GM23338 (cell line): ENCODE measurements at regions not wholly inside any gene's neighbourhood (a gene's known extent, or its start where the extent isn't known, plus 50 kb on each side); places are given as distances from the start of the nearest gene placed in this dataset.

Experiments
- CREB1 ChIP-seq: fragments of 250-450 bp; sonication (Bioruptor Pico); IDR thresholded peaks from 2 replicates; pipeline ENCODE4 v1.5.0; 2020; ENCODE audit warnings: low read depth, mild to moderate bottlenecking, moderate library complexity
- EZH2 ChIP-seq: fragments of 200-600 bp; sonication (generic); IDR thresholded peaks from one replicate; pipeline ENCODE4 v1.8.0; 2017; ENCODE audit warnings: antibody characterized with exemption, mild to moderate bottlenecking, low read depth; ENCODE audit not compliant: unreplicated experiment
- EZH2phosphoT487 ChIP-seq: fragments of 200-600 bp; sonication (generic); IDR thresholded peaks from one replicate; pipeline ENCODE4 v1.8.1; 2018; ENCODE audit warnings: antibody characterized with exemption; ENCODE audit not compliant: unreplicated experiment
- JUNB ChIP-seq: IDR thresholded peaks from one replicate; pipeline ENCODE4 v1.6.1; 2016; ENCODE audit warnings: antibody characterized with exemption; ENCODE audit not compliant: unreplicated experiment
- POLR2AphosphoS5 ChIP-seq: IDR thresholded peaks from 2 replicates; pipeline ENCODE4 v1.6.1; 2016; ENCODE audit warnings: antibody characterized with exemption, low read depth
- STAT1 ChIP-seq: IDR thresholded peaks from one replicate; pipeline ENCODE4 v1.6.1; 2016; ENCODE audit warnings: antibody characterized with exemption; ENCODE audit not compliant: unreplicated experiment
- ZNF331 ChIP-seq: fragments of 250-450 bp; sonication (Bioruptor Pico); IDR thresholded peaks from 2 replicates; pipeline ENCODE4 v1.5.0; 2020; ENCODE audit warnings: low read depth, mild to moderate bottlenecking, moderate library complexity
- TF ChIP-seq, protein P1 (sequence below), 2 experiments: fragments of 200-600 bp in 1 of 2; sonication (generic) in 1 of 2; conservative IDR thresholded peaks; 2 replicates each; pipeline versions ENCODE4 v1.5.1 to v1.6.1; 2016 to 2017; ENCODE audit warnings: antibody characterized with exemption in 2 of 2, low read depth in 2 of 2, mild to moderate bottlenecking in 2 of 2, moderate library complexity in 1 of 2
- TF ChIP-seq, protein P2 (sequence below): IDR thresholded peaks from 2 replicates; pipeline ENCODE4 v1.6.1; 2016; ENCODE audit warnings: antibody characterized with exemption
- TF ChIP-seq, protein P3 (sequence below): IDR thresholded peaks from one replicate; pipeline ENCODE4 v1.6.1; 2018; ENCODE audit warnings: antibody characterized with exemption; ENCODE audit not compliant: unreplicated experiment

DNA sequence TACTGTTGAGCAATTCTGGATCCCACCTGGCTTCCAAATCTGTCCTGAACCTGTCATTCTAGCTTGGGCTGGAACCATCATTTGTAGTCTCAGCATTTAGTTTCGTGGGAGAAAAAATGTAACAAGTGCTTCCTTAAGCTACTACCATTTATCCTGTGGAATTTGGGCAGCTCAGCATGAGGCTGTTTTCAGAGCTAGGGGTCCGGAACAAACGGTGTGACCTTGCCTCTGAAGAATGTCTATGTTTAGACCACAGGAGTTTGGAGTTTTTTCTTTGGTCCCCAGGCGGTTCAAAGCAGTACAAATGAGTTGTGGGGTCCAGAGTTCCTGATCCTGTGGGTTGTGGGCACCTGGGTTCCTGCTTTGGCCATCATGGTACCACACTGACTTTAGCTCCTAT, 59.1 kb upstream of the TMEM178A start:
- TF ChIP-seq, protein P1, sequence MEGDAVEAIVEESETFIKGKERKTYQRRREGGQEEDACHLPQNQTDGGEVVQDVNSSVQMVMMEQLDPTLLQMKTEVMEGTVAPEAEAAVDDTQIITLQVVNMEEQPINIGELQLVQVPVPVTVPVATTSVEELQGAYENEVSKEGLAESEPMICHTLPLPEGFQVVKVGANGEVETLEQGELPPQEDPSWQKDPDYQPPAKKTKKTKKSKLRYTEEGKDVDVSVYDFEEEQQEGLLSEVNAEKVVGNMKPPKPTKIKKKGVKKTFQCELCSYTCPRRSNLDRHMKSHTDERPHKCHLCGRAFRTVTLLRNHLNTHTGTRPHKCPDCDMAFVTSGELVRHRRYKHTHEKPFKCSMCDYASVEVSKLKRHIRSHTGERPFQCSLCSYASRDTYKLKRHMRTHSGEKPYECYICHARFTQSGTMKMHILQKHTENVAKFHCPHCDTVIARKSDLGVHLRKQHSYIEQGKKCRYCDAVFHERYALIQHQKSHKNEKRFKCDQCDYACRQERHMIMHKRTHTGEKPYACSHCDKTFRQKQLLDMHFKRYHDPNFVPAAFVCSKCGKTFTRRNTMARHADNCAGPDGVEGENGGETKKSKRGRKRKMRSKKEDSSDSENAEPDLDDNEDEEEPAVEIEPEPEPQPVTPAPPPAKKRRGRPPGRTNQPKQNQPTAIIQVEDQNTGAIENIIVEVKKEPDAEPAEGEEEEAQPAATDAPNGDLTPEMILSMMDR (conservative IDR thresholded peaks at IDR 0.05; ENCODE audit: low read depth in 2 of 2) = no peak
- no peak for TF ChIP-seq EZH2
- TF ChIP-seq, protein P2, sequence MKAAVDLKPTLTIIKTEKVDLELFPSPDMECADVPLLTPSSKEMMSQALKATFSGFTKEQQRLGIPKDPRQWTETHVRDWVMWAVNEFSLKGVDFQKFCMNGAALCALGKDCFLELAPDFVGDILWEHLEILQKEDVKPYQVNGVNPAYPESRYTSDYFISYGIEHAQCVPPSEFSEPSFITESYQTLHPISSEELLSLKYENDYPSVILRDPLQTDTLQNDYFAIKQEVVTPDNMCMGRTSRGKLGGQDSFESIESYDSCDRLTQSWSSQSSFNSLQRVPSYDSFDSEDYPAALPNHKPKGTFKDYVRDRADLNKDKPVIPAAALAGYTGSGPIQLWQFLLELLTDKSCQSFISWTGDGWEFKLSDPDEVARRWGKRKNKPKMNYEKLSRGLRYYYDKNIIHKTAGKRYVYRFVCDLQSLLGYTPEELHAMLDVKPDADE = no peak
- TF ChIP-seq EZH2phosphoT487 = no peak
- no peak for TF ChIP-seq POLR2AphosphoS5
- no peak for TF ChIP-seq ZNF331 (CRISPR knock-in tag)
- no peak for TF ChIP-seq JUNB
- TF ChIP-seq STAT1 = no peak
- no peak for TF ChIP-seq CREB1 (CRISPR knock-in tag)
- TF ChIP-seq, protein P3, sequence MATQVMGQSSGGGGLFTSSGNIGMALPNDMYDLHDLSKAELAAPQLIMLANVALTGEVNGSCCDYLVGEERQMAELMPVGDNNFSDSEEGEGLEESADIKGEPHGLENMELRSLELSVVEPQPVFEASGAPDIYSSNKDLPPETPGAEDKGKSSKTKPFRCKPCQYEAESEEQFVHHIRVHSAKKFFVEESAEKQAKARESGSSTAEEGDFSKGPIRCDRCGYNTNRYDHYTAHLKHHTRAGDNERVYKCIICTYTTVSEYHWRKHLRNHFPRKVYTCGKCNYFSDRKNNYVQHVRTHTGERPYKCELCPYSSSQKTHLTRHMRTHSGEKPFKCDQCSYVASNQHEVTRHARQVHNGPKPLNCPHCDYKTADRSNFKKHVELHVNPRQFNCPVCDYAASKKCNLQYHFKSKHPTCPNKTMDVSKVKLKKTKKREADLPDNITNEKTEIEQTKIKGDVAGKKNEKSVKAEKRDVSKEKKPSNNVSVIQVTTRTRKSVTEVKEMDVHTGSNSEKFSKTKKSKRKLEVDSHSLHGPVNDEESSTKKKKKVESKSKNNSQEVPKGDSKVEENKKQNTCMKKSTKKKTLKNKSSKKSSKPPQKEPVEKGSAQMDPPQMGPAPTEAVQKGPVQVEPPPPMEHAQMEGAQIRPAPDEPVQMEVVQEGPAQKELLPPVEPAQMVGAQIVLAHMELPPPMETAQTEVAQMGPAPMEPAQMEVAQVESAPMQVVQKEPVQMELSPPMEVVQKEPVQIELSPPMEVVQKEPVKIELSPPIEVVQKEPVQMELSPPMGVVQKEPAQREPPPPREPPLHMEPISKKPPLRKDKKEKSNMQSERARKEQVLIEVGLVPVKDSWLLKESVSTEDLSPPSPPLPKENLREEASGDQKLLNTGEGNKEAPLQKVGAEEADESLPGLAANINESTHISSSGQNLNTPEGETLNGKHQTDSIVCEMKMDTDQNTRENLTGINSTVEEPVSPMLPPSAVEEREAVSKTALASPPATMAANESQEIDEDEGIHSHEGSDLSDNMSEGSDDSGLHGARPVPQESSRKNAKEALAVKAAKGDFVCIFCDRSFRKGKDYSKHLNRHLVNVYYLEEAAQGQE = no peak
